Neural crest cell (in vitro differentiated cells): ENCODE measurements at regions not wholly inside any gene's neighbourhood (a gene's known extent, or its start where the extent isn't known, plus 50 kb on each side); places are given as distances from the start of the nearest gene placed in this dataset.

Experiments used
- DNase-seq: peaks from one replicate; pipeline ENCODE4 v3.0.0; 2021; ENCODE audit warnings: low read depth, mixed read lengths, low spot score
- H3K27ac Mint-ChIP-seq: one replicate; pipeline ENCODE4 v1.8.0; 2021; ENCODE audit warnings: mild to moderate bottlenecking, mixed read lengths; ENCODE audit not compliant: unreplicated experiment
- H3K27me3 Mint-ChIP-seq: 2 replicates; pipeline ENCODE4 v1.8.0; 2021; ENCODE audit warnings: low read depth, mild to moderate bottlenecking, mixed read lengths
- H3K36me3 Mint-ChIP-seq: 2 replicates; pipeline ENCODE4 v1.8.0; 2021; ENCODE audit warnings: low read depth, mild to moderate bottlenecking, mixed read lengths
- H3K4me1 Mint-ChIP-seq: 2 replicates; pipeline ENCODE4 v1.8.0; 2021; ENCODE audit warnings: mixed read lengths
- H3K4me3 Mint-ChIP-seq: one replicate; pipeline ENCODE4 v1.8.0; 2021; ENCODE audit warnings: mild to moderate bottlenecking, mixed read lengths
- H3K9me3 Mint-ChIP-seq: 2 replicates; pipeline ENCODE4 v1.8.0; 2021; ENCODE audit warnings: mixed read lengths
- CTCF ChIP-seq: fragments of 200-600 bp; sonication (generic); conservative IDR thresholded peaks from 2 replicates; pipeline ENCODE4 v1.5.0; 2021; ENCODE audit warnings: antibody characterized with exemption, mild to moderate bottlenecking

- Mint-ChIP-seq H3K27ac (no peak overlapping the region), H3K9me3 (no peaks in the 10 kb centered on the region), H3K4me1 (no peaks in the 10 kb centered on the region), H3K36me3 (no peaks in the 10 kb centered on the region), H3K4me3 (no peak overlapping the region), H3K27me3 (no peaks in the 10 kb centered on the region)
- no peak for TF ChIP-seq CTCF
- DNase-seq = no peak
Measured at GRCh38 chr18:65632236-65632635, 118.6 kb upstream of the CDH7 start.

GRCh38 chr18:65631766-65632165 is 119.0 kb upstream of the CDH7 start:
- Mint-ChIP-seq H3K4me1 (no peaks in the 10 kb centered on the region), H3K36me3 (no peaks in the 10 kb centered on the region), H3K4me3 (no peak overlapping the region), H3K27me3 (no peaks in the 10 kb centered on the region), H3K9me3 (no peaks in the 10 kb centered on the region), H3K27ac (no peak overlapping the region)
- no peak for DNase-seq
- no peak for TF ChIP-seq CTCF

- Mint-ChIP-seq H3K4me3 (no peak overlapping the region), H3K9me3 (no peaks in the 10 kb centered on the region), H3K27ac (no peak overlapping the region), H3K27me3 (no peaks in the 10 kb centered on the region), H3K36me3 (no peaks in the 10 kb centered on the region), H3K4me1 (no peaks in the 10 kb centered on the region)
- no peak for DNase-seq
- TF ChIP-seq CTCF = no peak
Measured at GRCh38 chr18:65628390-65628789, 122.4 kb upstream of the CDH7 start.

DNA sequence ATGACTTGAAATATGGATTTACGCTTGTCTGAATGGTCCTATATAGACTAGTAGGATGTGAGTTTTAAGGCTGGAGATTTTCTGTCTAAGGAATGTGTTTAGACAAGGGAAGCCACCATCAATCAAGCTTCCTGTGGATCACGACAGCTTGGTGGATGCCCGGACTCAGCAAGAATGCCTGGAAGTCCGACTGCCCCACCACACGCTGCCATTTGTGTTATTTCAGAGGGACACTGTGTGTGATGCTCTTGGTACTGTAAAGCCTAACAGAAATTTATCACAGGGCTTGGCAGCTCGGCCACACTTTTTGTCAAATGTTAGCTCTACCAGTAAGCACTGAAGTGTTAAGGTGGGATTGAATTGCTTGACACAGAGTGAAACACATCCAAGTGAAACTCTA is 127.1 kb upstream of the CDH7 start:
- Mint-ChIP-seq H3K27ac (no peak overlapping the region), H3K9me3 (no peaks in the 10 kb centered on the region), H3K27me3 (no peaks in the 10 kb centered on the region), H3K36me3 (no peaks in the 10 kb centered on the region), H3K4me3 (no peak overlapping the region), H3K4me1 (no peaks in the 10 kb centered on the region)
- DNase-seq = no peak
- TF ChIP-seq CTCF = no peak

DNA sequence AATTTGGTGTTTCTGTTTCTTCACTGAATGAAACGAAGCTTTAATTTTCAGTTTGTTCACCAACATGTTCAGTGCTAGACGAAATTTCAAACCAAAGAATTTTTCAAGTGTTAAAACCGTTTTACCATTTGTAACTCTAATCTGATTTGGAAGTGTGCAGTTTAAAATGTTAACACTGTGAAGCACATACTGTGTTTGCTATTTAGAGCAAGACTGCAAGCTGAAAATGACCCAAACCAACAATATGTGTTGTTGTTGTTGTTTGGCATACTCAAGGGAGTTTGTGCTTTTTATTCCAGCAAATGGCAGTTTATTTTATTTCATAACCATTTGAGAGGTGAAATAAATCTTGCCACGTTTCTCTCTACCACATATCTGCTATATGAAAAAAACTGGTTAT is 128.4 kb upstream of the CDH7 start:
- H3K9me3 Mint-ChIP-seq = peaks cover 2% of the 10 kb centered on the region
- H3K4me1 Mint-ChIP-seq = no peaks in the 10 kb centered on the region
- H3K36me3 Mint-ChIP-seq = no peaks in the 10 kb centered on the region
- no peak for TF ChIP-seq CTCF
- no peak overlapping the region for H3K4me3 Mint-ChIP-seq
- no peak overlapping the region for H3K27ac Mint-ChIP-seq
- no peaks in the 10 kb centered on the region for H3K27me3 Mint-ChIP-seq
- DNase-seq = no peak
